CD14-positive monocyte (primary cell): ENCODE measurements at regions not wholly inside any gene's neighbourhood (a gene's known extent, or its start where the extent isn't known, plus 50 kb on each side); places are given as distances from the start of the nearest gene placed in this dataset.

Experiments used
- DNase-seq, 3 donors: peaks; one replicate each; pipeline ENCODE4 v3.0.0-alpha.2; 2011 to 2022
- H2AFZ ChIP-seq: 2 replicates; pipeline ENCODE4 v1.6.0; 2012; ENCODE audit warnings: mild to moderate bottlenecking, low read depth, low read length, inconsistent platforms; ENCODE audit not compliant: insufficient read depth, poor library complexity, severe bottlenecking
- H3K27ac ChIP-seq, 2 donors: 1 replicate in 1 of 2; 2 replicates in 1 of 2; pipeline ENCODE4 v1.5.1; 2012 to 2013; ENCODE audit warnings: low read length in 2 of 2, control low read depth in 1 of 2, inconsistent platforms in 1 of 2, low read depth in 1 of 2, mild to moderate bottlenecking in 1 of 2
- H3K27me3 ChIP-seq, 2 donors: one replicate each; pipeline versions ENCODE4 v1.6.0 to v1.6.1; 2011 to 2013; ENCODE audit warnings: low read length in 2 of 2; ENCODE audit not compliant: control insufficient read depth in 2 of 2, insufficient read depth in 2 of 2
- H3K36me3 ChIP-seq, 2 donors: replicated peaks in 1 of 2; 1 replicate in 1 of 2; 2 replicates in 1 of 2; pipeline versions ENCODE4 v1.5.1 to v1.6.1; 2012 to 2013; ENCODE audit warnings: low read length in 2 of 2, control low read depth in 1 of 2, inconsistent platforms in 1 of 2, mild to moderate bottlenecking in 1 of 2; ENCODE audit not compliant: insufficient read depth in 2 of 2, control insufficient read depth in 1 of 2
- H3K4me1 ChIP-seq, 2 donors: 1 replicate in 1 of 2; 2 replicates in 1 of 2; pipeline versions ENCODE4 v1.5.1 to v1.6.1; 2012 to 2013; ENCODE audit warnings: low read length in 2 of 2, control low read depth in 1 of 2, inconsistent platforms in 1 of 2, mild to moderate bottlenecking in 1 of 2, moderate library complexity in 1 of 2; ENCODE audit not compliant: insufficient read depth in 2 of 2, control insufficient read depth in 1 of 2
- H3K4me2 ChIP-seq: replicated peaks from 2 replicates; pipeline ENCODE3; 2012; ENCODE audit warnings: low read length, moderate library complexity, mild to moderate bottlenecking; ENCODE audit not compliant: poor library complexity, severe bottlenecking; ENCODE audit errors: extremely low read depth
- H3K4me3 ChIP-seq, 3 experiments: fragments of 200-600 bp in 1 of 3; sonication (generic) in 1 of 3; replicated peaks in 1 of 3; 1 replicate in 2 of 3; 2 replicates in 1 of 3; pipeline ENCODE4 v1.5.1; 2011 to 2013; ENCODE audit warnings: low read length in 3 of 3, mild to moderate bottlenecking in 3 of 3, control low read depth in 2 of 3, low read depth in 2 of 3, inconsistent platforms in 1 of 3, moderate library complexity in 1 of 3
- H3K79me2 ChIP-seq: 2 replicates; pipeline ENCODE4 v1.6.0; 2012; ENCODE audit warnings: mild to moderate bottlenecking, control low read depth, inconsistent platforms, low read length, moderate library complexity; ENCODE audit not compliant: insufficient read depth
- H3K9ac ChIP-seq: 2 replicates; pipeline ENCODE4 v1.6.0; 2017; ENCODE audit warnings: low read length, mild to moderate bottlenecking; ENCODE audit not compliant: insufficient read depth, poor library complexity, severe bottlenecking
- H3K9me3 ChIP-seq, 2 donors: replicated peaks in 1 of 2; 1 replicate in 1 of 2; 2 replicates in 1 of 2; pipeline versions ENCODE4 v1.5.1 to v1.6.1; 2012 to 2013; ENCODE audit warnings: low read length in 2 of 2, control low read depth in 1 of 2; ENCODE audit not compliant: control insufficient read depth in 1 of 2, insufficient read depth in 1 of 2
- H4K20me1 ChIP-seq: 2 replicates; pipeline ENCODE4 v1.6.0; 2012; ENCODE audit warnings: mild to moderate bottlenecking, low read length, control low read depth, moderate library complexity; ENCODE audit not compliant: insufficient read depth
- H3K27ac Mint-ChIP-seq, 7 donors: one replicate each; pipeline ENCODE4 v1.8.0; 2020; ENCODE audit warnings: mild to moderate bottlenecking in 7 of 7, mixed read lengths in 7 of 7, moderate library complexity in 6 of 7, inconsistent platforms in 2 of 7
- H3K27me3 Mint-ChIP-seq, 3 donors: one replicate each; pipeline ENCODE4 v1.8.0; 2021 to 2022; ENCODE audit warnings: low read depth in 3 of 3, mild to moderate bottlenecking in 3 of 3, mixed read lengths in 3 of 3, moderate library complexity in 3 of 3, inconsistent platforms in 1 of 3
- H3K36me3 Mint-ChIP-seq, 2 donors: one replicate each; pipeline ENCODE4 v1.8.0; 2020; ENCODE audit warnings: mixed read lengths in 2 of 2, inconsistent platforms in 1 of 2, mild to moderate bottlenecking in 1 of 2
- H3K4me1 Mint-ChIP-seq: one replicate; pipeline ENCODE4 v1.8.0; 2020; ENCODE audit warnings: mild to moderate bottlenecking, mixed read lengths
- H3K4me3 Mint-ChIP-seq, 2 donors: one replicate each; pipeline ENCODE4 v1.8.0; 2020; ENCODE audit warnings: mild to moderate bottlenecking in 2 of 2, mixed read lengths in 2 of 2, moderate library complexity in 1 of 2
- H3K9me3 Mint-ChIP-seq, 7 donors: one replicate each; pipeline ENCODE4 v1.8.0; 2020 to 2022; ENCODE audit warnings: mixed read lengths in 7 of 7, mild to moderate bottlenecking in 6 of 7, moderate library complexity in 6 of 7, inconsistent platforms in 2 of 7
- WGBS: methylation state at CpG from one replicate; pipeline ENCODE4 v1.1.5; 2013; ENCODE audit warnings: missing lambda C conversion rate; ENCODE audit not compliant: insufficient coverage; 5-methylcytosine and 5-hydroxymethylcytosine counted together
- intact Hi-C, 2 donors: fragments of 100-400 bp; cut with micrococcal nuclease; formaldehyde crosslinking; loops; one replicate each; pipeline versions ENCODE4 v1.15.0 to v1.15.1; 2023
- TF ChIP-seq, protein P1 (sequence below): fragments of 200-600 bp; IDR thresholded peaks from one replicate; pipeline ENCODE4 v1.8.0; 2022; ENCODE audit warnings: antibody characterized with exemption, mild to moderate bottlenecking

DNA sequence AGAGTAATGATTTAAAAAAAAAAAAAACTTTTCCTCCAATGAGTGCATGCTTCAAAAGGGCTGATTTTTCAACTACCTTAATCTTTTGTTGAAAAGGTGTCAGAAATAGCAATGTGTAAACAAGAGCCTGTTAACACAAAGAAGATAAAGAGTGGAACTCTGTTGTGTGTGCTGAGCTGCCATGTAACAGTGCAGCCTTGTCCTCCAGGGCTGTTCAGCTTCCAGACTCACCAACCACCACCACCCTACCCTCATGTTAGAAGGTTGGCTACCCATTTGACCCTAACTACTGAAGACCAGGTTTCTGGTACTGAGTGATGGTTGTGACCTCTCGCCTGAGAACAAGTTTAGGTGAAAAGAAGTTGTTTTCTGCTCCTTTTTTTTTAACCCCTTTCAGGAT, 222.8 kb upstream of the TEX13C start:
- Mint-ChIP-seq H3K27me3 (no peaks in the 10 kb centered on the region), H3K27ac (no peak overlapping the region), H3K4me1 (no peaks in the 10 kb centered on the region), H3K9me3 (no peaks in the 10 kb centered on the region), H3K4me3 (no peak overlapping the region), H3K36me3 (no peaks in the 10 kb centered on the region)
- no peak for DNase-seq
- Histone ChIP-seq H3K4me2 (no peak overlapping the region), H3K9me3 (no peaks in the 10 kb centered on the region), H3K4me1 (no peaks in the 10 kb centered on the region), H3K79me2 (no peaks in the 10 kb centered on the region), H3K27ac (no peak overlapping the region), H3K4me3 (no peak overlapping the region), H3K9ac (no peak overlapping the region), H3K27me3 (no peaks in the 10 kb centered on the region), H2AFZ (no peak overlapping the region), H4K20me1 (no peaks in the 10 kb centered on the region), H3K36me3 (no peaks in the 10 kb centered on the region)
- TF ChIP-seq, protein P1, sequence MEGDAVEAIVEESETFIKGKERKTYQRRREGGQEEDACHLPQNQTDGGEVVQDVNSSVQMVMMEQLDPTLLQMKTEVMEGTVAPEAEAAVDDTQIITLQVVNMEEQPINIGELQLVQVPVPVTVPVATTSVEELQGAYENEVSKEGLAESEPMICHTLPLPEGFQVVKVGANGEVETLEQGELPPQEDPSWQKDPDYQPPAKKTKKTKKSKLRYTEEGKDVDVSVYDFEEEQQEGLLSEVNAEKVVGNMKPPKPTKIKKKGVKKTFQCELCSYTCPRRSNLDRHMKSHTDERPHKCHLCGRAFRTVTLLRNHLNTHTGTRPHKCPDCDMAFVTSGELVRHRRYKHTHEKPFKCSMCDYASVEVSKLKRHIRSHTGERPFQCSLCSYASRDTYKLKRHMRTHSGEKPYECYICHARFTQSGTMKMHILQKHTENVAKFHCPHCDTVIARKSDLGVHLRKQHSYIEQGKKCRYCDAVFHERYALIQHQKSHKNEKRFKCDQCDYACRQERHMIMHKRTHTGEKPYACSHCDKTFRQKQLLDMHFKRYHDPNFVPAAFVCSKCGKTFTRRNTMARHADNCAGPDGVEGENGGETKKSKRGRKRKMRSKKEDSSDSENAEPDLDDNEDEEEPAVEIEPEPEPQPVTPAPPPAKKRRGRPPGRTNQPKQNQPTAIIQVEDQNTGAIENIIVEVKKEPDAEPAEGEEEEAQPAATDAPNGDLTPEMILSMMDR = no peak
- WGBS = no CpG with 5 or more reads among the region's 1 CpG
- intact Hi-C loops = no loop called here

DNA sequence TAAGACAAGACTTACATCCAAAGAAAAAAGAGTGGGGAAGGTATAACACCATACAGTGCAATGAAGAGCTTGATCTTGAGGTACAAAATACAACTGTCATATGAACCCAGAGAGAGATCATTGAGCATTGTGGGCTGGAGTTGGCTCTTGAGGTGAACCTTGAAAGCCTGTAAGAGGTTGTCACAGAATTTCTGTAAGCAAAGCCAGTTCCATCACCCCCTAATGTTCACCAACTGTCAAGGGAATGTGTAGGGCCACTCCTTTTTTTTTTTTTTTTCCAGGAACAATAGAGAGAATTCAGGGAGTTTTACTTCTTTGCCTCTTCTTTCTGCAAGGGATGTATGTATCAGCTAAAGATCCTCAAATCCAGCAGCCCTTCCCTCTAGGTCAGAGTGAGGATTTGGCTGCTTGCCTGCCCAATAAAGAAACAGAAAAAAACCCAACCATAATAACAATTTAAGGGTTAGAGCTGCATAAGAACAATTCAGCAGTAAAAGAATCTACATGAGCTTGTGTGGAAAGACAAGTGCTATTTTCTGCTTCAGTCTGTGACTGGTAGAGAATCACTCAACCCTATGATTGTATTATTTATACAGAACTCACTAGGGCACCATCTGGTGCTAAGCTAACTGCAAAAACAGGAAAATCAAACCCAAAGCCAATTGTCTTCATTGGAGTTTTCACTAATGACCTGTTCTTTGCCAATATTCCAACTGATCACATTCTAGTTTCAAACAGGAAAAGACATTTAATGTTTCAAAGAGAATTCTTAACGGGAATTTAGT, 217.5 kb upstream of the TEX13C start:
- Histone ChIP-seq H3K9ac (no peak overlapping the region), H3K9me3 (no peaks in the 10 kb centered on the region), H3K79me2 (no peaks in the 10 kb centered on the region), H3K27me3 (no peaks in the 10 kb centered on the region), H2AFZ (no peak overlapping the region), H3K27ac (no peak overlapping the region), H4K20me1 (no peaks in the 10 kb centered on the region), H3K36me3 (no peaks in the 10 kb centered on the region), H3K4me2 (no peak overlapping the region), H3K4me1 (no peaks in the 10 kb centered on the region), H3K4me3 (no peak overlapping the region)
- Mint-ChIP-seq H3K27me3 (no peaks in the 10 kb centered on the region), H3K9me3 (no peaks in the 10 kb centered on the region), H3K4me1 (no peaks in the 10 kb centered on the region), H3K36me3 (no peaks in the 10 kb centered on the region), H3K4me3 (no peak overlapping the region), H3K27ac (no peak overlapping the region)
- TF ChIP-seq, protein P1 = no peak
- intact Hi-C loops = no loop called here
- DNase-seq = no peak
- no CpG with 5 or more reads among the region's 1 CpG for WGBS
